D721Med (cell line): ENCODE measurements at regions not wholly inside any gene's neighbourhood (a gene's known extent, or its start where the extent isn't known, plus 50 kb on each side); places are given as distances from the start of the nearest gene placed in this dataset.

Experiments
- DNase-seq: peaks from one replicate; pipeline ENCODE4 v3.0.0; 2011; ENCODE audit warnings: low spot score; ENCODE audit not compliant: insufficient read length
- FAIRE-seq: peaks from 2 replicates; lab custom pipeline; 2011; peaks lifted over from hg19 to GRCh38; lab: Jason Lieb, UNC
- CTCF ChIP-seq: IDR thresholded peaks from 2 replicates; pipeline ENCODE4 v1.5.1; 2012; ENCODE audit warnings: mild to moderate bottlenecking, control low read depth; ENCODE audit not compliant: insufficient read depth; ENCODE audit errors: missing control alignments

GRCh38 chr12:58452546-58452945, 467.8 kb downstream of the LRIG3 start:
- TF ChIP-seq CTCF, result no peak
- DNase-seq (no peak), FAIRE-seq (no peak)

GRCh38 chr12:58453306-58453705, 467.0 kb downstream of the LRIG3 start:
- TF ChIP-seq CTCF, result no peak
- FAIRE-seq (no peak), DNase-seq (no peak)

- FAIRE-seq (no peak), DNase-seq (no peak)
- no peak for TF ChIP-seq CTCF
Measured at GRCh38 chr12:58455136-58455535, 465.2 kb downstream of the LRIG3 start.

- FAIRE-seq, result no peak
- no peak for DNase-seq
- no peak for TF ChIP-seq CTCF
Measured at GRCh38 chr12:58458102-58458501, 462.2 kb downstream of the LRIG3 start.

- DNase-seq, result no peak
- no peak for FAIRE-seq
- no peak for TF ChIP-seq CTCF
Measured at GRCh38 chr12:58459191-58459590, 461.1 kb downstream of the LRIG3 start.

- DNase-seq, result no peak
- no peak for TF ChIP-seq CTCF
- FAIRE-seq, result no peak
Measured at GRCh38 chr12:58463051-58463450, 457.3 kb downstream of the LRIG3 start.

- no peak for DNase-seq
- FAIRE-seq, result no peak
- TF ChIP-seq CTCF, result no peak
Measured at GRCh38 chr12:58465418-58465817, 454.9 kb downstream of the LRIG3 start.
